ENCODE measurements at regions not wholly inside any gene's neighbourhood (a gene's known extent, or its start where the extent isn't known, plus 50 kb on each side); places are given as distances from the start of the nearest gene placed in this dataset.
A peak's percentile ranks its signal among the peaks of the same experiment; 100 is the strongest.

- TF ChIP-seq ZHX2 (IDR thresholded peaks at IDR 0.05; ENCODE audit: low read depth) (peak; percentile 41; the same call in 1 of the 2 replicates), ZHX2 (CRISPR knock-in tag; IDR thresholded peaks at IDR 0.05; ENCODE audit: borderline replicate concordance) (peak; percentile 59; the same call in 1 of the 2 replicates), SETDB1 (CRISPR knock-in tag; IDR thresholded peaks at IDR 0.05; ENCODE audit: borderline replicate concordance) (no peak), ZNF605 (CRISPR knock-in tag; IDR thresholded peaks at IDR 0.05) (peak; percentile 65; the same call in 1 of the 2 replicates), NFAT5 (CRISPR knock-in tag; IDR thresholded peaks at IDR 0.05) (no peak), KLF9 (CRISPR knock-in tag; IDR thresholded peaks at IDR 0.05; ENCODE audit: low read depth) (no peak), GPBP1L1 (CRISPR knock-in tag; IDR thresholded peaks at IDR 0.05) (no peak), ZNF33B (CRISPR knock-in tag; IDR thresholded peaks at IDR 0.05) (no peak), XBP1 (CRISPR knock-in tag; IDR thresholded peaks at IDR 0.05) (0 out of 2 replicates have a peak, but pooled peaks have one; percentile 22), DNMT1 (CRISPR knock-in tag; IDR thresholded peaks at IDR 0.05) (no peak), ELF3 (CRISPR knock-in tag; IDR thresholded peaks at IDR 0.05) (peak; percentile 92), ZBTB43 (CRISPR knock-in tag; conservative IDR thresholded peaks at IDR 0.05) (no peak)
These were observed 235.0 kb downstream of the TTLL2 start (continued) for GRCh38 chr6:167559675-167560479.
